SK-N-SH treated with all-trans-retinoic acid at 6 μM for 48 hours (cell line): ENCODE measurements at regions not wholly inside any gene's neighbourhood (a gene's known extent, or its start where the extent isn't known, plus 50 kb on each side); places are given as distances from the start of the nearest gene placed in this dataset.

Experiments
- ATAC-seq: fragments of 200-7000 bp; cut with Tn5 transposase; 3 replicates; pipeline ENCODE4 v1.9.1; 2020; ENCODE audit warnings: mild to moderate bottlenecking, moderate library complexity
- ARNTL ChIP-seq: fragments of 450-650 bp; formaldehyde crosslinking; IDR thresholded peaks from 2 replicates; pipeline ENCODE4 v1.5.0; 2020; ENCODE audit warnings: low read depth, mild to moderate bottlenecking, moderate library complexity, borderline replicate concordance
- BACH2 ChIP-seq: fragments of 250-450 bp; sonication (Bioruptor Pico); IDR thresholded peaks from 2 replicates; pipeline ENCODE4 v1.9.0; 2021; ENCODE audit warnings: mild to moderate bottlenecking, borderline replicate concordance
- CSDC2 ChIP-seq: fragments of 250-450 bp; sonication (Bioruptor Pico); IDR thresholded peaks from 2 replicates; pipeline ENCODE4 v1.5.0; 2020; ENCODE audit warnings: mild to moderate bottlenecking, moderate library complexity
- ESRRG ChIP-seq: fragments of 250-450 bp; sonication (Bioruptor Pico); IDR thresholded peaks from 2 replicates; pipeline ENCODE4 v1.6.1; 2021; ENCODE audit warnings: mild to moderate bottlenecking
- GLIS3 ChIP-seq: fragments of 250-450 bp; sonication (Bioruptor Pico); IDR thresholded peaks from 2 replicates; pipeline ENCODE4 v1.5.0; 2020; ENCODE audit warnings: mild to moderate bottlenecking, moderate library complexity
- ISL1 ChIP-seq: fragments of 250-450 bp; sonication (Bioruptor Pico); IDR thresholded peaks from 2 replicates; pipeline ENCODE4 v2.1.2; 2022; ENCODE audit warnings: mild to moderate bottlenecking, moderate library complexity
- OSR1 ChIP-seq: fragments of 250-450 bp; sonication (Bioruptor Pico); IDR thresholded peaks from 2 replicates; pipeline ENCODE4 v1.8.0; 2022; ENCODE audit warnings: moderate library complexity, mild to moderate bottlenecking, inconsistent platforms
- PPARA ChIP-seq: fragments of 250-450 bp; sonication (Bioruptor Pico); IDR thresholded peaks from 2 replicates; pipeline ENCODE4 v1.5.0; 2020; ENCODE audit warnings: mild to moderate bottlenecking, borderline replicate concordance
- RARB ChIP-seq: fragments of 250-450 bp; sonication (Bioruptor Pico); IDR thresholded peaks from 2 replicates; pipeline ENCODE4 v1.8.0; 2021; ENCODE audit warnings: mild to moderate bottlenecking, moderate library complexity
- SNAI2 ChIP-seq: fragments of 250-450 bp; sonication (Bioruptor Pico); IDR thresholded peaks from 2 replicates; pipeline ENCODE4 v1.5.0; 2020; ENCODE audit warnings: mild to moderate bottlenecking, moderate library complexity
- TCF4 ChIP-seq: fragments of 250-450 bp; sonication (Bioruptor Pico); IDR thresholded peaks from 2 replicates; pipeline ENCODE4 v1.8.0; 2021; ENCODE audit warnings: mild to moderate bottlenecking, moderate library complexity, borderline replicate concordance
- ZFP3 ChIP-seq: fragments of 250-450 bp; sonication (Bioruptor Pico); IDR thresholded peaks from 2 replicates; pipeline ENCODE4 v1.5.0; 2020; ENCODE audit warnings: mild to moderate bottlenecking, moderate library complexity
- ZFP30 ChIP-seq: fragments of 450-650 bp; formaldehyde crosslinking; IDR thresholded peaks from 2 replicates; pipeline ENCODE4 v1.5.0; 2022; ENCODE audit warnings: mild to moderate bottlenecking, moderate library complexity
- ZNF565 ChIP-seq: fragments of 450-650 bp; formaldehyde crosslinking; conservative IDR thresholded peaks from 2 replicates; pipeline ENCODE4 v1.5.0; 2020; ENCODE audit warnings: low read depth, mild to moderate bottlenecking, moderate library complexity
- ZNF70 ChIP-seq: fragments of 450-650 bp; formaldehyde crosslinking; IDR thresholded peaks from 2 replicates; pipeline ENCODE4 v1.5.0; 2020; ENCODE audit warnings: mild to moderate bottlenecking, moderate library complexity
- ZNF8 ChIP-seq: fragments of 450-650 bp; formaldehyde crosslinking; IDR thresholded peaks from 2 replicates; pipeline ENCODE4 v1.5.0; 2020; ENCODE audit warnings: mild to moderate bottlenecking, moderate library complexity
- TF ChIP-seq, protein P1 (sequence below): fragments of 250-450 bp; sonication (Bioruptor Pico); IDR thresholded peaks from 2 replicates; pipeline ENCODE4 v1.5.1; 2021; ENCODE audit warnings: mild to moderate bottlenecking, moderate library complexity
- TF ChIP-seq, protein P2 (sequence below): fragments of 250-450 bp; sonication (Bioruptor Pico); IDR thresholded peaks from 2 replicates; pipeline ENCODE4 v1.5.1; 2020; ENCODE audit warnings: low read depth, mild to moderate bottlenecking, moderate library complexity
- TF ChIP-seq, protein P3 (sequence below): fragments of 250-450 bp; sonication (Bioruptor Pico); IDR thresholded peaks from 2 replicates; pipeline ENCODE4 v1.5.0; 2020; ENCODE audit warnings: mild to moderate bottlenecking, moderate library complexity
- TF ChIP-seq, protein P4 (sequence below): fragments of 250-450 bp; sonication (Bioruptor Pico); IDR thresholded peaks from 2 replicates; pipeline ENCODE4 v1.8.0; 2020; ENCODE audit warnings: mild to moderate bottlenecking, moderate library complexity, borderline replicate concordance

DNA sequence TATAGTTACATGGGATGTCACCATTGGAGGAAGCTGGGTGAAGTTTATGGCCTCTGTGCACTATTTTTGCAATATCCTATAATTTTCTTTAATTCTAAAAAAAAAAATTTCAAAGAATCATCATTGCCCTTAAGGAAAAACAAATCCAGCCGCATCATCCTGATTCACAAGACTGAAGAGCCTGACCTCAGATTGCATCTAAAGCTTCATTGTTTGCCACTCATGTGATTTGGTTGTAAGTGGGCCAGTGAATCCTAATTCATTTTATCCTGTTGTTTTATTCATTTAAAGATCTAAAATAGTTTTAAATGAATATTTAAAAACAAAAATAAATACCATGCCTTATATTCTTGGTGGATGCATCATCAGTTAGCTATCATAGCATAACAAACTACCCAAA, 504.5 kb downstream of the TBC1D4 start:
- ATAC-seq: no peak
- TF ChIP-seq, protein P1, sequence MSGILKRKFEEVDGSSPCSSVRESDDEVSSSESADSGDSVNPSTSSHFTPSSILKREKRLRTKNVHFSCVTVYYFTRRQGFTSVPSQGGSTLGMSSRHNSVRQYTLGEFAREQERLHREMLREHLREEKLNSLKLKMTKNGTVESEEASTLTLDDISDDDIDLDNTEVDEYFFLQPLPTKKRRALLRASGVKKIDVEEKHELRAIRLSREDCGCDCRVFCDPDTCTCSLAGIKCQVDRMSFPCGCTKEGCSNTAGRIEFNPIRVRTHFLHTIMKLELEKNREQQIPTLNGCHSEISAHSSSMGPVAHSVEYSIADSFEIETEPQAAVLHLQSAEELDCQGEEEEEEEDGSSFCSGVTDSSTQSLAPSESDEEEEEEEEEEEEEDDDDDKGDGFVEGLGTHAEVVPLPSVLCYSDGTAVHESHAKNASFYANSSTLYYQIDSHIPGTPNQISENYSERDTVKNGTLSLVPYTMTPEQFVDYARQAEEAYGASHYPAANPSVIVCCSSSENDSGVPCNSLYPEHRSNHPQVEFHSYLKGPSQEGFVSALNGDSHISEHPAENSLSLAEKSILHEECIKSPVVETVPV (CRISPR knock-in tag): no peak
- TF ChIP-seq OSR1 (CRISPR knock-in tag): no peak
- no peak for TF ChIP-seq ZNF8
- TF ChIP-seq CSDC2: no peak
- TF ChIP-seq TCF4 (CRISPR knock-in tag): no peak
- TF ChIP-seq ISL1 (CRISPR knock-in tag): no peak
- TF ChIP-seq ARNTL (CRISPR knock-in tag): no peak
- TF ChIP-seq SNAI2 (CRISPR knock-in tag): no peak
- TF ChIP-seq PPARA (CRISPR knock-in tag): no peak
- TF ChIP-seq ZNF70 (CRISPR knock-in tag): no peak
- TF ChIP-seq ESRRG (CRISPR knock-in tag): no peak
- no peak for TF ChIP-seq ZNF565
- TF ChIP-seq RARB (CRISPR knock-in tag): no peak
- TF ChIP-seq BACH2: no peak
- TF ChIP-seq, protein P2, sequence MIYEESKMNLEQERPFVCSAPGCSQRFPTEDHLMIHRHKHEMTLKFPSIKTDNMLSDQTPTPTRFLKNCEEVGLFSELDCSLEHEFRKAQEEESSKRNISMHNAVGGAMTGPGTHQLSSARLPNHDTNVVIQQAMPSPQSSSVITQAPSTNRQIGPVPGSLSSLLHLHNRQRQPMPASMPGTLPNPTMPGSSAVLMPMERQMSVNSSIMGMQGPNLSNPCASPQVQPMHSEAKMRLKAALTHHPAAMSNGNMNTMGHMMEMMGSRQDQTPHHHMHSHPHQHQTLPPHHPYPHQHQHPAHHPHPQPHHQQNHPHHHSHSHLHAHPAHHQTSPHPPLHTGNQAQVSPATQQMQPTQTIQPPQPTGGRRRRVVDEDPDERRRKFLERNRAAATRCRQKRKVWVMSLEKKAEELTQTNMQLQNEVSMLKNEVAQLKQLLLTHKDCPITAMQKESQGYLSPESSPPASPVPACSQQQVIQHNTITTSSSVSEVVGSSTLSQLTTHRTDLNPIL (CRISPR knock-in tag): no peak
- TF ChIP-seq, protein P3, sequence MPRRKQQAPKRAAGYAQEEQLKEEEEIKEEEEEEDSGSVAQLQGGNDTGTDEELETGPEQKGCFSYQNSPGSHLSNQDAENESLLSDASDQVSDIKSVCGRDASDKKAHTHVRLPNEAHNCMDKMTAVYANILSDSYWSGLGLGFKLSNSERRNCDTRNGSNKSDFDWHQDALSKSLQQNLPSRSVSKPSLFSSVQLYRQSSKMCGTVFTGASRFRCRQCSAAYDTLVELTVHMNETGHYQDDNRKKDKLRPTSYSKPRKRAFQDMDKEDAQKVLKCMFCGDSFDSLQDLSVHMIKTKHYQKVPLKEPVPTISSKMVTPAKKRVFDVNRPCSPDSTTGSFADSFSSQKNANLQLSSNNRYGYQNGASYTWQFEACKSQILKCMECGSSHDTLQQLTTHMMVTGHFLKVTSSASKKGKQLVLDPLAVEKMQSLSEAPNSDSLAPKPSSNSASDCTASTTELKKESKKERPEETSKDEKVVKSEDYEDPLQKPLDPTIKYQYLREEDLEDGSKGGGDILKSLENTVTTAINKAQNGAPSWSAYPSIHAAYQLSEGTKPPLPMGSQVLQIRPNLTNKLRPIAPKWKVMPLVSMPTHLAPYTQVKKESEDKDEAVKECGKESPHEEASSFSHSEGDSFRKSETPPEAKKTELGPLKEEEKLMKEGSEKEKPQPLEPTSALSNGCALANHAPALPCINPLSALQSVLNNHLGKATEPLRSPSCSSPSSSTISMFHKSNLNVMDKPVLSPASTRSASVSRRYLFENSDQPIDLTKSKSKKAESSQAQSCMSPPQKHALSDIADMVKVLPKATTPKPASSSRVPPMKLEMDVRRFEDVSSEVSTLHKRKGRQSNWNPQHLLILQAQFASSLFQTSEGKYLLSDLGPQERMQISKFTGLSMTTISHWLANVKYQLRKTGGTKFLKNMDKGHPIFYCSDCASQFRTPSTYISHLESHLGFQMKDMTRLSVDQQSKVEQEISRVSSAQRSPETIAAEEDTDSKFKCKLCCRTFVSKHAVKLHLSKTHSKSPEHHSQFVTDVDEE (CRISPR knock-in tag): no peak
- TF ChIP-seq GLIS3 (CRISPR knock-in tag): no peak

DNA sequence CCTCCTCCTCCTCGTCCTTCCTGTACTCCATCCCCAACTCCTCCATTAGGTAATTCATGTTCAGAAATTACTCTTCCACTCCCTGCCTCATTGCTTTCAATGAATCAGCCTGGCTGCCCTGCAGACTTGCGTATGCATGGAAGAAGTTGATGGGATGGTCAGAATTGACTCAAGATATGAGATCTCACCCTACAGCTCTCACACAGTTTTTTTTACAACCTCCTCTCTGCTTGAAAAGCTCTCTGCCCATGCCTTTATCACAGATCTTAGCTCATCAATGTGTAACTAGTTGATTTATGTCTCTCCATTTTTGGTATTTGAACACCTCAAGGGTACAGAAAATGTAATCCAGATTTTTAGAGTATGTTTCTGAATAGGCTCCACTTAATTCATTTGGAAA, 506.9 kb downstream of the TBC1D4 start:
- TF ChIP-seq CSDC2 (no peak), BACH2 (no peak), ZNF565 (no peak), GLIS3 (CRISPR knock-in tag) (no peak), ZFP30 (CRISPR knock-in tag) (no peak), ZNF70 (CRISPR knock-in tag) (no peak), ZFP3 (CRISPR knock-in tag) (no peak)
- TF ChIP-seq, protein P2 (CRISPR knock-in tag): no peak
- TF ChIP-seq, protein P4, sequence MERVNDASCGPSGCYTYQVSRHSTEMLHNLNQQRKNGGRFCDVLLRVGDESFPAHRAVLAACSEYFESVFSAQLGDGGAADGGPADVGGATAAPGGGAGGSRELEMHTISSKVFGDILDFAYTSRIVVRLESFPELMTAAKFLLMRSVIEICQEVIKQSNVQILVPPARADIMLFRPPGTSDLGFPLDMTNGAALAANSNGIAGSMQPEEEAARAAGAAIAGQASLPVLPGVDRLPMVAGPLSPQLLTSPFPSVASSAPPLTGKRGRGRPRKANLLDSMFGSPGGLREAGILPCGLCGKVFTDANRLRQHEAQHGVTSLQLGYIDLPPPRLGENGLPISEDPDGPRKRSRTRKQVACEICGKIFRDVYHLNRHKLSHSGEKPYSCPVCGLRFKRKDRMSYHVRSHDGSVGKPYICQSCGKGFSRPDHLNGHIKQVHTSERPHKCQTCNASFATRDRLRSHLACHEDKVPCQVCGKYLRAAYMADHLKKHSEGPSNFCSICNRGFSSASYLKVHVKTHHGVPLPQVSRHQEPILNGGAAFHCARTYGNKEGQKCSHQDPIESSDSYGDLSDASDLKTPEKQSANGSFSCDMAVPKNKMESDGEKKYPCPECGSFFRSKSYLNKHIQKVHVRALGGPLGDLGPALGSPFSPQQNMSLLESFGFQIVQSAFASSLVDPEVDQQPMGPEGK: no peak
- TF ChIP-seq, protein P1 (CRISPR knock-in tag): no peak
- no peak for ATAC-seq
